OCI-LY1 (cell line): ENCODE measurements at regions not wholly inside any gene's neighbourhood (a gene's known extent, or its start where the extent isn't known, plus 50 kb on each side); places are given as distances from the start of the nearest gene placed in this dataset.

ENCODE experiments used
- H2AFZ ChIP-seq: fragments of 200-600 bp; sonication (generic), shearing (Covaris generic); 2 replicates; pipeline ENCODE4 v1.6.0; 2014; ENCODE audit warnings: antibody characterized with exemption, mild to moderate bottlenecking, low read length
- H3F3A ChIP-seq: fragments of 200-600 bp; sonication (generic), shearing (Covaris generic); 2 replicates; pipeline ENCODE4 v1.6.0; 2014; ENCODE audit warnings: mild to moderate bottlenecking, antibody characterized with exemption, low read length, moderate library complexity; ENCODE audit not compliant: insufficient read depth
- H3K27ac ChIP-seq: fragments of 200-600 bp; sonication (generic); 2 replicates; pipeline ENCODE4 v1.5.1; 2014; ENCODE audit warnings: low read length, mixed run types, mild to moderate bottlenecking, low read depth; ENCODE audit not compliant: poor library complexity, severe bottlenecking
- H3K27me3 ChIP-seq: fragments of 200-600 bp; sonication (generic); 2 replicates; pipeline ENCODE4 v1.6.0; 2014; ENCODE audit warnings: antibody characterized with exemption, mild to moderate bottlenecking, low read length, moderate library complexity; ENCODE audit not compliant: insufficient read depth
- H3K36me3 ChIP-seq: fragments of 200-600 bp; sonication (generic); 2 replicates; pipeline ENCODE4 v1.6.1; 2014; ENCODE audit warnings: mild to moderate bottlenecking, antibody characterized with exemption, low read length, moderate library complexity, mixed read lengths; ENCODE audit not compliant: insufficient read depth
- H3K4me1 ChIP-seq: fragments of 200-600 bp; sonication (generic); 2 replicates; pipeline ENCODE4 v1.5.1; 2014; ENCODE audit warnings: mild to moderate bottlenecking, low read length, moderate library complexity; ENCODE audit not compliant: insufficient read depth, severe bottlenecking
- H3K4me2 ChIP-seq: fragments of 200-600 bp; sonication (generic), shearing (Covaris generic); 2 replicates; pipeline ENCODE4 v1.6.1; 2014; ENCODE audit warnings: low read length
- H3K4me3 ChIP-seq: fragments of 200-600 bp; sonication (generic); 2 replicates; pipeline ENCODE4 v1.5.1; 2014; ENCODE audit warnings: low read length, low read depth, mild to moderate bottlenecking, mixed read lengths; ENCODE audit not compliant: poor library complexity, severe bottlenecking
- H3K79me2 ChIP-seq: fragments of 200-600 bp; shearing (Covaris generic); 2 replicates; pipeline ENCODE4 v1.6.1; 2016; ENCODE audit warnings: mixed run types, low read length, mixed read lengths; ENCODE audit not compliant: insufficient read depth
- H3K9ac ChIP-seq: fragments of 200-600 bp; sonication (generic), shearing (Covaris generic); 2 replicates; pipeline ENCODE4 v1.6.1; 2014; ENCODE audit warnings: mild to moderate bottlenecking, low read length, mixed read lengths
- H3K9me2 ChIP-seq: fragments of 200-600 bp; sonication (generic), shearing (Covaris generic); 2 replicates; pipeline ENCODE4 v1.6.1; 2014; ENCODE audit warnings: low read depth, mild to moderate bottlenecking, low read length, mixed read lengths
- H3K9me3 ChIP-seq: fragments of 200-600 bp; shearing (Covaris generic); 2 replicates; pipeline ENCODE4 v1.6.1; 2014; ENCODE audit warnings: low read length, mixed read lengths
- H4K20me1 ChIP-seq: fragments of 200-600 bp; sonication (generic), shearing (Covaris generic); 2 replicates; pipeline ENCODE4 v1.6.0; 2016; ENCODE audit warnings: mild to moderate bottlenecking, low read length; ENCODE audit not compliant: insufficient read depth
- CTCF ChIP-seq: fragments of 200-600 bp; sonication (generic), shearing (Covaris generic); IDR thresholded peaks from 2 replicates; pipeline ENCODE4 v1.5.1; 2017; ENCODE audit warnings: mild to moderate bottlenecking, antibody characterized with exemption, low read length, moderate library complexity, mixed read lengths
- EZH2 ChIP-seq: fragments of 200-600 bp; sonication (generic), shearing (Covaris generic); IDR thresholded peaks from 2 replicates; pipeline ENCODE4 v1.8.0; 2017; ENCODE audit warnings: borderline replicate concordance, mixed run types, mild to moderate bottlenecking, antibody characterized with exemption, low read length, moderate library complexity, mixed read lengths

GRCh38 chr17:79524213-79525187, 86.4 kb downstream of the RBFOX3 start:
- Histone ChIP-seq H3K27me3 (peaks cover 13% of the 10 kb centered on the region), H3K36me3 (no peaks in the 10 kb centered on the region), H4K20me1 (no peaks in the 10 kb centered on the region), H3K79me2 (no peaks in the 10 kb centered on the region), H3K9ac (no peak overlapping the region), H3K9me2 (no peaks in the 10 kb centered on the region), H3F3A (no peaks in the 10 kb centered on the region), H3K4me3 (no peak overlapping the region), H3K9me3 (no peaks in the 10 kb centered on the region), H3K27ac (no peak overlapping the region), H3K4me2 (no peak overlapping the region), H2AFZ (no peak overlapping the region), H3K4me1 (no peaks in the 10 kb centered on the region)
- no peak for TF ChIP-seq CTCF
- TF ChIP-seq EZH2 = no peak

- H3K9me2 ChIP-seq = no peaks in the 10 kb centered on the region
- no peak overlapping the region for H3K4me2 ChIP-seq
- no peaks in the 10 kb centered on the region for H3K36me3 ChIP-seq
- no peaks in the 10 kb centered on the region for H4K20me1 ChIP-seq
- no peak overlapping the region for H2AFZ ChIP-seq
- no peak overlapping the region for H3K9ac ChIP-seq
- no peaks in the 10 kb centered on the region for H3F3A ChIP-seq
- peaks cover 8% of the 10 kb centered on the region for H3K27me3 ChIP-seq
- no peaks in the 10 kb centered on the region for H3K9me3 ChIP-seq
- TF ChIP-seq CTCF (no peak), EZH2 (no peak)
- no peak overlapping the region for H3K4me3 ChIP-seq
- no peaks in the 10 kb centered on the region for H3K4me1 ChIP-seq
- H3K27ac ChIP-seq = no peak overlapping the region
- H3K79me2 ChIP-seq = no peaks in the 10 kb centered on the region
Measured at GRCh38 chr17:79522414-79522813, 88.4 kb downstream of the RBFOX3 start.

- Histone ChIP-seq H3K4me1 (no peaks in the 10 kb centered on the region), H3K9me2 (no peaks in the 10 kb centered on the region), H3K4me2 (no peak overlapping the region), H3K27me3 (peaks cover 8% of the 10 kb centered on the region), H4K20me1 (no peaks in the 10 kb centered on the region), H3K27ac (no peak overlapping the region), H3K79me2 (no peaks in the 10 kb centered on the region), H3K9me3 (no peaks in the 10 kb centered on the region), H3K36me3 (no peaks in the 10 kb centered on the region), H3K9ac (no peak overlapping the region), H3K4me3 (no peak overlapping the region), H2AFZ (no peak overlapping the region), H3F3A (no peaks in the 10 kb centered on the region)
- no peak for TF ChIP-seq EZH2
Measured at GRCh38 chr17:79521225-79521624, 89.6 kb downstream of the RBFOX3 start.
